ENCODE measurements at regions not wholly inside any gene's neighbourhood (a gene's known extent, or its start where the extent isn't known, plus 50 kb on each side); places are given as distances from the start of the nearest gene placed in this dataset.

GRCh38 chr3:28039829-28040228, 201.6 kb upstream of the CMC1 start:
- Histone ChIP-seq H3K36me3 (ENCODE audit: insufficient read depth, low read length, poor library complexity, severe bottlenecking) (no peaks in the 10 kb centered on the region), H3K4me3 (ENCODE audit: low read depth, low read length, poor library complexity, severe bottlenecking) (no peak overlapping the region), H3K9me3 (ENCODE audit: low read depth, low read length, poor library complexity, severe bottlenecking) (no peaks in the 10 kb centered on the region), H3K4me1 (ENCODE audit: insufficient read depth, low read length, poor library complexity, severe bottlenecking) (no peaks in the 10 kb centered on the region), H3K27ac (ENCODE audit: low read depth, low read length, poor library complexity, severe bottlenecking) (no peak overlapping the region), H3K27me3 (replicated peaks; ENCODE audit: insufficient read depth, low read depth, low read length, poor library complexity) (peaks cover 7% of the 10 kb centered on the region)
- BruUV-seq (replicated peaks), result no TSS peak
- TF ChIP-seq EZH2 (IDR thresholded peaks at IDR 0.05; ENCODE audit: borderline replicate concordance, low read depth, low read length, poor library complexity, severe bottlenecking) (no peak), CTCF (conservative IDR thresholded peaks at IDR 0.05; ENCODE audit: low read depth, low read length) (no peak)
- DNase-seq (ENCODE audit: low spot score), result no peak
- ChIA-PET POLR2A (ENCODE audit: low non-redundant PET) (no interaction called here), CTCF (no interaction called here)
- intact Hi-C loops (cut with micrococcal nuclease; ENCODE audit: unreplicated experiment), result no loop called here

- POLR2A ChIA-PET (ENCODE audit: low non-redundant PET), result no interaction called here
- no peak for DNase-seq (ENCODE audit: low spot score)
- TF ChIP-seq EZH2 (IDR thresholded peaks at IDR 0.05; ENCODE audit: borderline replicate concordance, low read depth, low read length, poor library complexity, severe bottlenecking), result no peak
- no peak for TF ChIP-seq CTCF (conservative IDR thresholded peaks at IDR 0.05; ENCODE audit: low read depth, low read length)
- intact Hi-C loops (cut with micrococcal nuclease; ENCODE audit: unreplicated experiment), result no loop called here
- no peaks in the 10 kb centered on the region for H3K4me1 ChIP-seq (ENCODE audit: insufficient read depth, low read length, poor library complexity, severe bottlenecking)
- H3K27ac ChIP-seq (ENCODE audit: low read depth, low read length, poor library complexity, severe bottlenecking), result no peak overlapping the region
- H3K36me3 ChIP-seq (ENCODE audit: insufficient read depth, low read length, poor library complexity, severe bottlenecking), result no peaks in the 10 kb centered on the region
- no peaks in the 10 kb centered on the region for H3K9me3 ChIP-seq (ENCODE audit: low read depth, low read length, poor library complexity, severe bottlenecking)
- CTCF ChIA-PET, result no interaction called here
- no TSS peak for BruUV-seq (replicated peaks)
- H3K4me3 ChIP-seq (ENCODE audit: low read depth, low read length, poor library complexity, severe bottlenecking), result no peak overlapping the region
- H3K27me3 ChIP-seq (replicated peaks; ENCODE audit: insufficient read depth, low read depth, low read length, poor library complexity), result no peaks in the 10 kb centered on the region
Measured at GRCh38 chr3:28042095-28042635, 199.3 kb upstream of the CMC1 start.

GRCh38 chr3:28042707-28043106, 198.7 kb upstream of the CMC1 start:
- no peak overlapping the region for H3K27ac ChIP-seq (ENCODE audit: low read depth, low read length, poor library complexity, severe bottlenecking)
- no peaks in the 10 kb centered on the region for H3K36me3 ChIP-seq (ENCODE audit: insufficient read depth, low read length, poor library complexity, severe bottlenecking)
- BruUV-seq (replicated peaks), result no TSS peak
- H3K4me3 ChIP-seq (ENCODE audit: low read depth, low read length, poor library complexity, severe bottlenecking), result no peak overlapping the region
- no peaks in the 10 kb centered on the region for H3K4me1 ChIP-seq (ENCODE audit: insufficient read depth, low read length, poor library complexity, severe bottlenecking)
- no peak for TF ChIP-seq EZH2 (IDR thresholded peaks at IDR 0.05; ENCODE audit: borderline replicate concordance, low read depth, low read length, poor library complexity, severe bottlenecking)
- H3K27me3 ChIP-seq (replicated peaks; ENCODE audit: insufficient read depth, low read depth, low read length, poor library complexity), result no peaks in the 10 kb centered on the region
- no peaks in the 10 kb centered on the region for H3K9me3 ChIP-seq (ENCODE audit: low read depth, low read length, poor library complexity, severe bottlenecking)
- POLR2A ChIA-PET (ENCODE audit: low non-redundant PET), result no interaction called here
- intact Hi-C loops (cut with micrococcal nuclease; ENCODE audit: unreplicated experiment), result no loop called here
- CTCF ChIA-PET, result no interaction called here
- DNase-seq (ENCODE audit: low spot score), result no peak

- Histone ChIP-seq H3K27me3 (replicated peaks; ENCODE audit: insufficient read depth, low read depth, low read length, poor library complexity) (no peaks in the 10 kb centered on the region), H3K36me3 (ENCODE audit: insufficient read depth, low read length, poor library complexity, severe bottlenecking) (no peaks in the 10 kb centered on the region), H3K27ac (ENCODE audit: low read depth, low read length, poor library complexity, severe bottlenecking) (no peak overlapping the region), H3K9me3 (ENCODE audit: low read depth, low read length, poor library complexity, severe bottlenecking) (no peaks in the 10 kb centered on the region), H3K4me1 (ENCODE audit: insufficient read depth, low read length, poor library complexity, severe bottlenecking) (no peaks in the 10 kb centered on the region), H3K4me3 (ENCODE audit: low read depth, low read length, poor library complexity, severe bottlenecking) (no peak overlapping the region)
- intact Hi-C loops (cut with micrococcal nuclease; ENCODE audit: unreplicated experiment), result no loop called here
- no TSS peak for BruUV-seq (replicated peaks)
- no peak for TF ChIP-seq EZH2 (IDR thresholded peaks at IDR 0.05; ENCODE audit: borderline replicate concordance, low read depth, low read length, poor library complexity, severe bottlenecking)
- no peak for TF ChIP-seq CTCF (conservative IDR thresholded peaks at IDR 0.05; ENCODE audit: low read depth, low read length)
- ChIA-PET CTCF (interaction anchor here (0.6 kb wide), 1 partner anchor 585 kb away, joined by 6 read pairs; no protein-coding TSS in a partner anchor), POLR2A (ENCODE audit: low non-redundant PET) (no interaction called here)
- no peak for DNase-seq (ENCODE audit: low spot score)
Measured at GRCh38 chr3:28050120-28050519, 191.3 kb upstream of the CMC1 start.
